GM23338 (cell line): ENCODE measurements at regions not wholly inside any gene's neighbourhood (a gene's known extent, or its start where the extent isn't known, plus 50 kb on each side); places are given as distances from the start of the nearest gene placed in this dataset.

ENCODE experiments used
- CREB1 ChIP-seq: fragments of 250-450 bp; sonication (Bioruptor Pico); IDR thresholded peaks from 2 replicates; pipeline ENCODE4 v1.5.0; 2020; ENCODE audit warnings: low read depth, mild to moderate bottlenecking, moderate library complexity
- EZH2 ChIP-seq: fragments of 200-600 bp; sonication (generic); IDR thresholded peaks from one replicate; pipeline ENCODE4 v1.8.0; 2017; ENCODE audit warnings: antibody characterized with exemption, mild to moderate bottlenecking, low read depth; ENCODE audit not compliant: unreplicated experiment
- EZH2phosphoT487 ChIP-seq: fragments of 200-600 bp; sonication (generic); IDR thresholded peaks from one replicate; pipeline ENCODE4 v1.8.1; 2018; ENCODE audit warnings: antibody characterized with exemption; ENCODE audit not compliant: unreplicated experiment
- JUNB ChIP-seq: IDR thresholded peaks from one replicate; pipeline ENCODE4 v1.6.1; 2016; ENCODE audit warnings: antibody characterized with exemption; ENCODE audit not compliant: unreplicated experiment
- REST ChIP-seq: IDR thresholded peaks from one replicate; pipeline ENCODE4 v1.6.1; 2018; ENCODE audit warnings: antibody characterized with exemption; ENCODE audit not compliant: unreplicated experiment
- ZNF114 ChIP-seq: fragments of 250-450 bp; sonication (Bioruptor Pico); IDR thresholded peaks from 2 replicates; pipeline ENCODE4 v1.5.0; 2020; ENCODE audit warnings: mild to moderate bottlenecking, moderate library complexity
- ZNF462 ChIP-seq: fragments of 250-450 bp; sonication (Bioruptor Pico); IDR thresholded peaks from 2 replicates; pipeline ENCODE4 v1.5.0; 2020; ENCODE audit warnings: mild to moderate bottlenecking, moderate library complexity

- TF ChIP-seq ZNF462 (CRISPR knock-in tag) (no peak), ZNF114 (CRISPR knock-in tag) (no peak), EZH2 (no peak), REST (no peak), EZH2phosphoT487 (no peak), JUNB (no peak), CREB1 (CRISPR knock-in tag) (no peak)
Observed at GRCh38 chr17:79661292-79662041, 50.6 kb upstream of the RBFOX3 start (continued).
